ENCODE measurements at regions not wholly inside any gene's neighbourhood (a gene's known extent, or its start where the extent isn't known, plus 50 kb on each side); places are given as distances from the start of the nearest gene placed in this dataset.

- no peak for DNase-seq
Measured at GRCh38 chr4:35739308-35739707, 505.0 kb downstream of the ARAP2 start.

GRCh38 chr4:35754047-35754446 is 490.3 kb downstream of the ARAP2 start:
- no peak for DNase-seq

- no peak for DNase-seq
Measured at GRCh38 chr4:35757836-35758235, 486.5 kb downstream of the ARAP2 start.

- no peak for DNase-seq
Measured at GRCh38 chr4:35760807-35761206, 483.5 kb downstream of the ARAP2 start.

GRCh38 chr4:35771571-35771970 is 472.7 kb downstream of the ARAP2 start:
- no peak for DNase-seq

- no peak for DNase-seq
Measured at GRCh38 chr4:35772291-35772690, 472.0 kb downstream of the ARAP2 start.

GRCh38 chr4:35789899-35790574 is 454.3 kb downstream of the ARAP2 start:
- no peak for DNase-seq

- DNase-seq = no peak
Measured at GRCh38 chr4:35793045-35793722, 451.1 kb downstream of the ARAP2 start.

- DNase-seq = no peak
Measured at GRCh38 chr4:35793766-35794165, 450.5 kb downstream of the ARAP2 start.

- DNase-seq = no peak
Measured at GRCh38 chr4:35800669-35801068, 443.6 kb downstream of the ARAP2 start.

GRCh38 chr4:35802644-35803043 is 441.7 kb downstream of the ARAP2 start:
- no peak for DNase-seq

- DNase-seq = no peak
Measured at GRCh38 chr4:35818520-35818919, 425.8 kb downstream of the ARAP2 start.

GRCh38 chr4:35820003-35820402 is 424.3 kb downstream of the ARAP2 start:
- DNase-seq = no peak

- no peak for DNase-seq
Measured at GRCh38 chr4:35824231-35824630, 420.1 kb downstream of the ARAP2 start.

- no peak for DNase-seq
Measured at GRCh38 chr4:35835893-35836292, 408.4 kb downstream of the ARAP2 start.

GRCh38 chr4:35836596-35836995 is 407.7 kb downstream of the ARAP2 start:
- no peak for DNase-seq

- DNase-seq = no peak
Measured at GRCh38 chr4:35867057-35867456, 377.3 kb downstream of the ARAP2 start.

- no peak for DNase-seq
Measured at GRCh38 chr4:35872273-35872672, 372.0 kb downstream of the ARAP2 start.

- DNase-seq = no peak
Measured at GRCh38 chr4:35879479-35879878, 364.8 kb downstream of the ARAP2 start.

- no peak for DNase-seq
Measured at GRCh38 chr4:35883108-35883507, 361.2 kb downstream of the ARAP2 start.

GRCh38 chr4:35884714-35885480 is 359.4 kb downstream of the ARAP2 start:
- no peak for DNase-seq

- DNase-seq = no peak
Measured at GRCh38 chr4:35897808-35898207, 346.5 kb downstream of the ARAP2 start.

GRCh38 chr4:35900286-35901243 is 343.7 kb downstream of the ARAP2 start:
- no peak for DNase-seq
